HCT116 (cell line): ENCODE measurements at regions not wholly inside any gene's neighbourhood (a gene's known extent, or its start where the extent isn't known, plus 50 kb on each side); places are given as distances from the start of the nearest gene placed in this dataset.
A peak's percentile ranks its signal among the peaks of the same experiment; 100 is the strongest.

Experiments used
- ATAC-seq: fragments of 200-7000 bp; cut with Tn5 transposase; 2 replicates; pipeline ENCODE4 v1.9.1; 2020; ENCODE audit warnings: mild to moderate bottlenecking, moderate library complexity
- BruUV-seq: library from RNA; stranded (reverse); fragments of 400-500 nt; replicated peaks from 2 replicates; lab custom pipeline; 2021; lab: Mats Ljungman, UMichigan
- CTCF ChIA-PET: fragments of 300-600 bp; sonication (Branson Sonifier 250); formaldehyde crosslinking; loops from one replicate; lab custom pipeline; 2021; ENCODE audit warnings: antibody characterized with exemption; lab: Charles Lee
- POLR2A ChIA-PET: fragments of 300-600, 350-600 bp; sonication (Branson Sonifier 250); formaldehyde crosslinking; loops from one replicate; lab custom pipeline; 2021; ENCODE audit warnings: antibody characterized with exemption; lab: Charles Lee
- RAD21 ChIA-PET, 2 experiments: fragments of 300-600 bp; sonication (Branson Sonifier 250); formaldehyde crosslinking; loops; one replicate each; lab custom pipeline; 2023; ENCODE audit warnings: low total read pairs in 2 of 2; ENCODE audit not compliant: uncharacterized antibody in 2 of 2, unreplicated experiment in 2 of 2, low non-redundant PET in 1 of 2; lab: Charles Lee
- DNase-seq: peaks from one replicate; pipeline ENCODE4 v3.0.0-alpha.2; 2010; ENCODE audit warnings: low read depth, low spot score
- H2AFZ ChIP-seq: fragments of 200-600 bp; shearing (Covaris generic), sonication (generic); 2 replicates; pipeline ENCODE4 v1.6.1; 2017; ENCODE audit warnings: low read depth, mixed run types, mixed read lengths, antibody characterized with exemption, low read length; ENCODE audit not compliant: poor library complexity, severe bottlenecking
- H3K27ac ChIP-seq: 2 replicates; pipeline ENCODE4 v1.5.1; 2012; ENCODE audit warnings: low read depth, low read length
- H3K27me3 ChIP-seq: fragments of 200-600 bp; sonication (generic); 2 replicates; pipeline ENCODE4 v1.6.1; 2016; ENCODE audit warnings: mixed run types, low read length, mixed read lengths; ENCODE audit not compliant: insufficient read depth
- H3K36me3 ChIP-seq, 2 experiments: fragments of 200-500 bp in 1 of 2; fragments of 200-600 bp in 1 of 2; sonication (Bioruptor generic) in 1 of 2; sonication (generic) in 1 of 2; 2 replicates each; pipeline versions ENCODE4 v1.5.1 to v1.6.1; 2014 to 2016; ENCODE audit warnings: low read length in 2 of 2, inconsistent platforms in 1 of 2, mixed read lengths in 1 of 2, mixed run types in 1 of 2; ENCODE audit not compliant: insufficient read depth in 2 of 2, control insufficient read depth in 1 of 2
- H3K4me1 ChIP-seq, 2 experiments: fragments of 200-600 bp in 1 of 2; sonication (generic) in 1 of 2; 2 replicates each; pipeline versions ENCODE4 v1.5.1 to v1.6.1; 2012 to 2017; ENCODE audit warnings: low read length in 2 of 2, inconsistent platforms in 1 of 2, mild to moderate bottlenecking in 1 of 2, mixed read lengths in 1 of 2, mixed run types in 1 of 2, moderate library complexity in 1 of 2; ENCODE audit not compliant: insufficient read depth in 2 of 2, control insufficient read depth in 1 of 2
- H3K4me2 ChIP-seq: fragments of 200-600 bp; sonication (generic); 2 replicates; pipeline ENCODE4 v1.6.1; 2017; ENCODE audit warnings: mixed run types, low read length, mixed read lengths
- H3K4me3 ChIP-seq, 2 experiments: fragments of 200-600 bp in 1 of 2; sonication (generic) in 1 of 2; replicated peaks in 1 of 2; 2 replicates each; pipeline ENCODE4 v1.5.1; 2011 to 2016; ENCODE audit warnings: low read length in 2 of 2, control low read depth in 1 of 2, low read depth in 1 of 2, mild to moderate bottlenecking in 1 of 2, mixed read lengths in 1 of 2, mixed run types in 1 of 2
- H3K79me2 ChIP-seq: fragments of 200-600 bp; sonication (generic); 2 replicates; pipeline ENCODE4 v1.6.1; 2017; ENCODE audit warnings: mild to moderate bottlenecking, mixed run types, low read length, moderate library complexity, mixed read lengths; ENCODE audit not compliant: insufficient read depth
- H3K9ac ChIP-seq: fragments of 200-600 bp; sonication (generic); 2 replicates; pipeline ENCODE4 v1.6.1; 2016; ENCODE audit warnings: low read length, mixed read lengths
- H3K9me2 ChIP-seq: fragments of 200-600 bp; sonication (generic), shearing (Covaris generic); 2 replicates; pipeline ENCODE4 v1.6.1; 2017; ENCODE audit warnings: mixed run types, mild to moderate bottlenecking, moderate library complexity; ENCODE audit not compliant: insufficient read depth
- H3K9me3 ChIP-seq, 2 experiments: fragments of 200-500 bp in 1 of 2; fragments of 200-600 bp in 1 of 2; sonication (Bioruptor generic) in 1 of 2; sonication (generic) in 1 of 2; 2 replicates each; pipeline ENCODE4 v1.6.1; 2014 to 2017; ENCODE audit warnings: low read length in 2 of 2, mixed read lengths in 2 of 2, inconsistent platforms in 1 of 2, low read depth in 1 of 2, mild to moderate bottlenecking in 1 of 2, mixed run types in 1 of 2, moderate library complexity in 1 of 2; ENCODE audit not compliant: control insufficient read depth in 1 of 2, insufficient read depth in 1 of 2
- H4K20me1 ChIP-seq: fragments of 200-600 bp; sonication (generic), shearing (Covaris generic); 2 replicates; pipeline ENCODE4 v1.6.1; 2017; ENCODE audit warnings: mixed run types, mild to moderate bottlenecking, moderate library complexity; ENCODE audit not compliant: insufficient read depth
- EGR1 ChIP-seq: IDR thresholded peaks from 2 replicates; pipeline ENCODE4 v1.6.1; 2012; ENCODE audit warnings: low read depth
- FOSL1 ChIP-seq: IDR thresholded peaks from 2 replicates; pipeline ENCODE4 v1.6.1; 2012; ENCODE audit warnings: low read depth
- SIN3A ChIP-seq: IDR thresholded peaks from 2 replicates; pipeline ENCODE4 v1.6.1; 2012; ENCODE audit warnings: low read depth
- SP1 ChIP-seq: IDR thresholded peaks from 2 replicates; pipeline ENCODE4 v1.6.1; 2012; ENCODE audit warnings: low read depth
- SRF ChIP-seq: IDR thresholded peaks from 2 replicates; pipeline ENCODE4 v1.6.1; 2012; ENCODE audit warnings: low read depth
- YY1 ChIP-seq: IDR thresholded peaks from 2 replicates; pipeline ENCODE4 v1.6.1; 2011; ENCODE audit warnings: low read length, low read depth, moderate library complexity, mild to moderate bottlenecking; ENCODE audit not compliant: insufficient replicate concordance; ENCODE audit errors: extremely low read depth
- ZBTB33 ChIP-seq: IDR thresholded peaks from 2 replicates; pipeline ENCODE4 v1.6.1; 2011; ENCODE audit warnings: mild to moderate bottlenecking, low read length, moderate library complexity; ENCODE audit not compliant: insufficient replicate concordance; ENCODE audit errors: extremely low read depth
- ZFX ChIP-seq: fragments of 450-650 bp; IDR thresholded peaks from 2 replicates; pipeline ENCODE4 v1.6.1; 2017
- ZNF274 ChIP-seq: fragments of 200-500 bp; sonication (Bioruptor generic); IDR thresholded peaks from 2 replicates; pipeline ENCODE4 v1.6.1; 2014; ENCODE audit warnings: mild to moderate bottlenecking, low read depth, low read length, inconsistent platforms
- intact Hi-C: fragments of 100-400 bp; cut with micrococcal nuclease; formaldehyde crosslinking; loops from 2 replicates; pipeline ENCODE4 v1.10.0; 2022

GRCh38 chr2:120508567-120509041 is 162.7 kb downstream of the INHBB start:
- Histone ChIP-seq H3K4me2 (no peak overlapping the region), H3K4me1 (peaks cover 5 to 6% of the 10 kb centered on the region in 2 experiments; a peak in 2 of 4 replicates), H3K27ac (no peak overlapping the region), H4K20me1 (no peaks in the 10 kb centered on the region), H3K27me3 (no peaks in the 10 kb centered on the region), H3K9ac (no peak overlapping the region), H3K36me3 (no peaks in the 10 kb centered on the region), H3K9me3 (no peaks in the 10 kb centered on the region), H3K79me2 (no peaks in the 10 kb centered on the region), H2AFZ (no peak overlapping the region), H3K4me3 (no peak overlapping the region), H3K9me2 (no peaks in the 10 kb centered on the region)
- RAD21 ChIA-PET: no interaction called here
- ATAC-seq (0 out of 2 replicates have a peak, but pooled peaks have one; percentile 20), DNase-seq (no peak)
- no peak for TF ChIP-seq ZNF274
- no peak for TF ChIP-seq FOSL1
- TF ChIP-seq SP1: no peak
- no peak for TF ChIP-seq SRF
- no peak for TF ChIP-seq SIN3A
- TF ChIP-seq YY1: no peak
- no peak for TF ChIP-seq ZFX
- TF ChIP-seq ZBTB33: no peak
- no peak for TF ChIP-seq EGR1
- intact Hi-C loops: no loop called here
- BruUV-seq: no TSS peak
- CTCF ChIA-PET: interaction anchor here (1.0 to 1.3 kb wide), 2 partner anchors 13 to 44 kb away, joined by 3 to 6 read pairs; no protein-coding TSS in a partner anchor
- POLR2A ChIA-PET: no interaction called here
